ENCODE measurements at regions not wholly inside any gene's neighbourhood (a gene's known extent, or its start where the extent isn't known, plus 50 kb on each side); places are given as distances from the start of the nearest gene placed in this dataset.

DNA sequence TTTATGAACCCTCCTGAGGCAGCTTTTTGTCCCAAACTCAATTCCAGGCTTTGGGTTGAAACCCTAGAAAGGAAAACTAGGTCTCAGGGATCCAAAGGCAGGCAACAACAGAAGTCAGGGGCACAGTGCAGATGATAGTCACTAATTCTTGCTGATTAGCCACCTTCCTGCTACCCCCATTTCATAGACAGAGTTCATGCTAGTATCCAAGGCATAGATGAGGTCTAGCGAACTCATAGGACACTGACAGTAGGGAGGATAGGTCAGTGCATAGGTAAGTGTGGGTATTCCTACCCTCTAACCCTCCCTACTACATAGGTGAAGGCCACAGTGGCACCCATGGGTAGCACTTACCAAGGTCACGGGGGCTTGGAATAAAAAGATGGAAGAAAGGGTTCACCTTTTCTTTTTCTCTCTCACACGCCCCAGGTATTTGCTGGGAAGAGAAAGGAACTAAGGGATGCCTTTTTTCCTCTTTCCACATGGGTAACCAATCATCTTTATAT is 86.2 kb downstream of the SLC25A46 start:
- FAIRE-seq, result no peak
- peaks cover 22 to 26% of the 10 kb centered on the region in 2 experiments; a peak in 3 of 4 replicates for H3K9me3 ChIP-seq (ENCODE audit: insufficient read depth in 2 of 2, low read depth in 1 of 2, low read length in 1 of 2)
- no peaks in the 10 kb centered on the region for H3K79me1 ChIP-seq (ENCODE audit: low read depth, low read length)
- H3K18ac ChIP-seq (ENCODE audit: extremely low read depth, low read length), result no peak overlapping the region
- ChIA-PET POLR2A (ENCODE audit: partially characterized antibody) (no interaction called here), CTCF (ENCODE audit: partially characterized antibody) (no interaction called here)
- no peak overlapping the region for H4K91ac ChIP-seq (replicated peaks; ENCODE audit: insufficient read length, low read length)
- no peak overlapping the region for H3K9ac ChIP-seq (replicated peaks in 1 of 4; ENCODE audit: extremely low read depth in 1 of 4, low read depth in 3 of 4, low read length in 3 of 4)
- no peak for DNase-seq (ENCODE audit: low read depth in 1 of 2, low spot score in 2 of 2)
- no peak overlapping the region for H4K5ac ChIP-seq (ENCODE audit: insufficient read length, low read depth, low read length)
- no peaks in the 10 kb centered on the region for H3K36me3 ChIP-seq (ENCODE audit: control insufficient read depth in 2 of 4, insufficient read depth in 4 of 4, low read length in 3 of 4)
- no peak overlapping the region for H3K14ac ChIP-seq (ENCODE audit: insufficient read length)
- H3K4me3 ChIP-seq (ENCODE audit: extremely low read depth in 1 of 4, insufficient read depth in 2 of 4, low read depth in 3 of 4, low read length in 4 of 4), result no peak overlapping the region
- H2BK120ac ChIP-seq (replicated peaks; ENCODE audit: low read depth, low read length), result no peak overlapping the region
- H3K4me1 ChIP-seq (replicated peaks in 1 of 4; ENCODE audit: control insufficient read depth in 3 of 4, insufficient read depth in 4 of 4, low read length in 3 of 4), result no peaks in the 10 kb centered on the region
- no peaks in the 10 kb centered on the region for H4K20me1 ChIP-seq (replicated peaks in 1 of 2; ENCODE audit: control insufficient read depth in 1 of 2, insufficient read depth in 2 of 2, low read length in 2 of 2)
- no peak overlapping the region for H3K4me2 ChIP-seq (ENCODE audit: insufficient read depth in 1 of 2, low read depth in 2 of 2, low read length in 2 of 2)
- TF ChIP-seq TAF7 (optimal IDR thresholded peaks at IDR 0.05; ENCODE audit: borderline replicate concordance, low read depth, low read length), result no peak
- TF ChIP-seq YY1 (IDR thresholded peaks at IDR 0.05; ENCODE audit: low read depth, low read length), result no peak
- TF ChIP-seq KDM4A (IDR thresholded peaks at IDR 0.05; ENCODE audit: low read depth, low read length, severe bottlenecking), result no peak
- no peak for TF ChIP-seq NANOG (IDR thresholded peaks at IDR 0.05; ENCODE audit: insufficient read depth, low read depth, low read length, poor library complexity, severe bottlenecking)
- TF ChIP-seq BACH1 (IDR thresholded peaks at IDR 0.05; ENCODE audit: low read length), result no peak
- TF ChIP-seq ZNF274 (IDR thresholded peaks at IDR 0.05; ENCODE audit: borderline replicate concordance, extremely low read depth, low read length), result no peak
- TF ChIP-seq TEAD4 (IDR thresholded peaks at IDR 0.05; ENCODE audit: low read depth, low read length), result no peak
- TF ChIP-seq EP300 (IDR thresholded peaks at IDR 0.05; ENCODE audit: borderline replicate concordance in 1 of 2, low read depth in 2 of 2, low read length in 2 of 2), result no peak
- no peaks in the 10 kb centered on the region for H3K23me2 ChIP-seq (ENCODE audit: low read depth, low read length)
- H3K79me2 ChIP-seq (ENCODE audit: control insufficient read depth in 1 of 2, insufficient read depth in 2 of 2, low read length in 2 of 2), result no peaks in the 10 kb centered on the region
- H3K27ac ChIP-seq (ENCODE audit: low read depth, low read length), result no peak overlapping the region
- H3K23ac ChIP-seq (ENCODE audit: insufficient read length), result no peak overlapping the region
- H3K4ac ChIP-seq (replicated peaks; ENCODE audit: insufficient read length, low read depth, low read length), result no peak overlapping the region
- no peak overlapping the region for H2BK15ac ChIP-seq (ENCODE audit: low read length)
- no peak overlapping the region for H3K56ac ChIP-seq (replicated peaks; ENCODE audit: insufficient read length, low read depth, low read length)
- no peak overlapping the region for H2BK12ac ChIP-seq (ENCODE audit: low read depth, low read length)
- H2BK5ac ChIP-seq (ENCODE audit: low read depth, low read length), result no peak overlapping the region
- H2BK20ac ChIP-seq (ENCODE audit: low read length), result no peak overlapping the region
- whole genome bisulfite sequencing, 2 experiments (ENCODE audit: extremely low coverage in 1 of 2, insufficient coverage in 1 of 2, insufficient read length in 1 of 2, insufficient replicate concordance in 2 of 2, low coverage in 1 of 2, low lambda C conversion rate in 2 of 2, missing lambda C conversion rate in 1 of 2), result 97% methylated on average over 3 of the region's 3 CpGs; no CpG with 5 or more reads in 1 of the 2 experiments
- no peak overlapping the region for H4K8ac ChIP-seq (ENCODE audit: extremely low read depth, insufficient read depth, low read length)
- no peak overlapping the region for H2AK5ac ChIP-seq (ENCODE audit: low read depth, low read length)
- H3K27me3 ChIP-seq (replicated peaks in 1 of 4; ENCODE audit: control insufficient read depth in 3 of 4, extremely low read depth in 1 of 4, insufficient read depth in 3 of 4, low read length in 3 of 4), result no peaks in the 10 kb centered on the region
- H2AFZ ChIP-seq (ENCODE audit: low read length), result no peak overlapping the region
